ENCODE measurements at regions not wholly inside any gene's neighbourhood (a gene's known extent, or its start where the extent isn't known, plus 50 kb on each side); places are given as distances from the start of the nearest gene placed in this dataset.

DNA sequence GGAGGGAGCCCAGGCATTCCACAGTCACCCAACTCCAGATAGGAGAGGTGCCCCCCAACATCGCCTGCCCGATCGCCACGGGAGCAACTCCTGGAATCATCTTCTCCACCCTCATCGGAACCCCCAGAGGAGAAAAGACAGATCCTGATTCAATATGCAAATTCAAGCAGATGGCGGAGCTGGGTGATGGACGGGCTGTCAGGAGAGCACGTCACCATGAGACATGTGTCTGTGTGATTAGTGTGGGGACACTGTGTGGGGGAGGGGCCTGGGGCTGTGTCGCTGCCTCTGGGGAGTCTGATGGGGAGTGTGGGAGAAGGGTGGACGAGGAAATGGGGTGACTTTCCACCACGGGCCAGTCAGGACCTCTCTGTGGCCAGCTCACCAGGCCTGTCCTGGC lies 90.2 kb upstream of the CSF3R start:
- H4K8ac ChIP-seq (ENCODE audit: low read depth in 2 of 2, low read length in 2 of 2) = no peak overlapping the region
- H2BK15ac ChIP-seq (ENCODE audit: low read depth, low read length) = no peak overlapping the region
- no peak overlapping the region for H3K4me2 ChIP-seq (ENCODE audit: low read depth, low read length)
- dilution Hi-C loops (cut with HindIII; ENCODE audit: low sequenced_read_pairs, unreplicated experiment) = no loop called here
- ATAC-seq (ENCODE audit: low read depth) (no peak), DNase-seq (no peak)
- no peak overlapping the region for H3K23ac ChIP-seq (ENCODE audit: low read depth, low read length)
- in situ Hi-C loops (cut with MboI; ENCODE audit: low sequenced_read_pairs) = loop anchor here (10.0 kb wide), 1 partner anchor 862 kb away; no protein-coding TSS in a partner anchor
- no peaks in the 10 kb centered on the region for H3K4me1 ChIP-seq (ENCODE audit: control insufficient read depth, insufficient read depth, low read length)
- no peak overlapping the region for H2AK9ac ChIP-seq (replicated peaks; ENCODE audit: low read depth, low read length, poor library complexity)
- no peaks in the 10 kb centered on the region for H4K20me1 ChIP-seq (ENCODE audit: insufficient read depth, low read length)
- no peaks in the 10 kb centered on the region for H3K36me3 ChIP-seq (ENCODE audit: control insufficient read depth, insufficient read depth, low read length)
- no peak overlapping the region for H3K14ac ChIP-seq (replicated peaks; ENCODE audit: low read depth, low read length)
- H3K79me1 ChIP-seq (ENCODE audit: low read depth in 1 of 2, low read length in 2 of 2) = no peaks in the 10 kb centered on the region
- CTCF ChIA-PET = no interaction called here
- intact Hi-C loops (cut with micrococcal nuclease) = loop anchor here (10.0 kb wide), 1 partner anchor 82 kb away; no protein-coding TSS in a partner anchor
- no peak for TF ChIP-seq POLR2A (IDR thresholded peaks at IDR 0.05; ENCODE audit: low read depth, low read length)
- no peak for TF ChIP-seq MAZ (IDR thresholded peaks at IDR 0.05; ENCODE audit: borderline replicate concordance, low read depth, low read length)
- no peak for TF ChIP-seq CEBPB (IDR thresholded peaks at IDR 0.05; ENCODE audit: low read depth, low read length)
- no peak for TF ChIP-seq RAD21 (IDR thresholded peaks at IDR 0.05; ENCODE audit: low read length)
- TF ChIP-seq BHLHE40 (IDR thresholded peaks at IDR 0.05; ENCODE audit: low read depth, low read length) = no peak
- no peak overlapping the region for H2BK120ac ChIP-seq (ENCODE audit: low read depth, low read length)
- H2BK5ac ChIP-seq (ENCODE audit: low read depth, low read length, poor library complexity, severe bottlenecking) = no peak overlapping the region
- no peak overlapping the region for H3K18ac ChIP-seq (ENCODE audit: low read depth, low read length)
- no peak overlapping the region for H2BK20ac ChIP-seq (ENCODE audit: low read depth, low read length)
- no TSS peak for BruUV-seq (replicated peaks)
- no peak overlapping the region for H3K27ac ChIP-seq (ENCODE audit: insufficient read depth, low read length)
- no peaks in the 10 kb centered on the region for H3K9me3 ChIP-seq (ENCODE audit: control insufficient read depth, insufficient read depth, low read length)
- H3K9ac ChIP-seq (ENCODE audit: low read depth, low read length) = no peak overlapping the region
- POLR2A ChIA-PET (ENCODE audit: unreplicated experiment) = no interaction called here
- no peak overlapping the region for H4K91ac ChIP-seq (ENCODE audit: insufficient read depth, low read depth, low read length)
- peaks cover 3% of the 10 kb centered on the region for H3K27me3 ChIP-seq (ENCODE audit: control insufficient read depth, insufficient read depth, low read length)
- H3K4me3 ChIP-seq (ENCODE audit: insufficient read depth, low read depth, low read length) = no peak overlapping the region
- no peak overlapping the region for H4K5ac ChIP-seq (ENCODE audit: low read depth, low read length)
- no peak overlapping the region for H2AFZ ChIP-seq (replicated peaks; ENCODE audit: low read length, poor library complexity)
- no peak overlapping the region for H2AK5ac ChIP-seq (ENCODE audit: low read depth, low read length)
- no peak overlapping the region for H3K4ac ChIP-seq (ENCODE audit: low read depth, low read length)
- H3K56ac ChIP-seq (ENCODE audit: extremely low read depth, insufficient read depth, low read length) = no peak overlapping the region
- WGBS, 2 experiments (ENCODE audit: extremely low coverage in 2 of 2, insufficient read length in 1 of 2) = 0% methylated on average over 3 of the region's 11 CpGs; no CpG with 5 or more reads in 1 of the 2 experiments
- no peaks in the 10 kb centered on the region; the same call in 1 of the 2 replicates for H3K9me1 ChIP-seq (ENCODE audit: insufficient read depth, low read length)

Measured in IMR-90 (cell line).